HCT116 (cell line): ENCODE measurements at regions not wholly inside any gene's neighbourhood (a gene's known extent, or its start where the extent isn't known, plus 50 kb on each side); places are given as distances from the start of the nearest gene placed in this dataset.

Source experiments
- ATAC-seq: fragments of 200-7000 bp; cut with Tn5 transposase; 2 replicates; pipeline ENCODE4 v1.9.1; 2020; ENCODE audit warnings: mild to moderate bottlenecking, moderate library complexity
- BruUV-seq: library from RNA; stranded (reverse); fragments of 400-500 nt; replicated peaks from 2 replicates; lab custom pipeline; 2021; lab: Mats Ljungman, UMichigan
- CTCF ChIA-PET: fragments of 300-600 bp; sonication (Branson Sonifier 250); formaldehyde crosslinking; loops from one replicate; lab custom pipeline; 2021; ENCODE audit warnings: antibody characterized with exemption; lab: Charles Lee
- POLR2A ChIA-PET: fragments of 300-600, 350-600 bp; sonication (Branson Sonifier 250); formaldehyde crosslinking; loops from one replicate; lab custom pipeline; 2021; ENCODE audit warnings: antibody characterized with exemption; lab: Charles Lee
- RAD21 ChIA-PET, 2 experiments: fragments of 300-600 bp; sonication (Branson Sonifier 250); formaldehyde crosslinking; loops; one replicate each; lab custom pipeline; 2023; ENCODE audit warnings: low total read pairs in 2 of 2; ENCODE audit not compliant: uncharacterized antibody in 2 of 2, unreplicated experiment in 2 of 2, low non-redundant PET in 1 of 2; lab: Charles Lee
- DNase-seq: peaks from one replicate; pipeline ENCODE4 v3.0.0-alpha.2; 2010; ENCODE audit warnings: low read depth, low spot score
- H2AFZ ChIP-seq: fragments of 200-600 bp; shearing (Covaris generic), sonication (generic); 2 replicates; pipeline ENCODE4 v1.6.1; 2017; ENCODE audit warnings: low read depth, mixed run types, mixed read lengths, antibody characterized with exemption, low read length; ENCODE audit not compliant: poor library complexity, severe bottlenecking
- H3K27ac ChIP-seq: 2 replicates; pipeline ENCODE4 v1.5.1; 2012; ENCODE audit warnings: low read depth, low read length
- H3K27me3 ChIP-seq: fragments of 200-600 bp; sonication (generic); 2 replicates; pipeline ENCODE4 v1.6.1; 2016; ENCODE audit warnings: mixed run types, low read length, mixed read lengths; ENCODE audit not compliant: insufficient read depth
- H3K36me3 ChIP-seq, 2 experiments: fragments of 200-500 bp in 1 of 2; fragments of 200-600 bp in 1 of 2; sonication (Bioruptor generic) in 1 of 2; sonication (generic) in 1 of 2; 2 replicates each; pipeline versions ENCODE4 v1.5.1 to v1.6.1; 2014 to 2016; ENCODE audit warnings: low read length in 2 of 2, inconsistent platforms in 1 of 2, mixed read lengths in 1 of 2, mixed run types in 1 of 2; ENCODE audit not compliant: insufficient read depth in 2 of 2, control insufficient read depth in 1 of 2
- H3K4me1 ChIP-seq, 2 experiments: fragments of 200-600 bp in 1 of 2; sonication (generic) in 1 of 2; 2 replicates each; pipeline versions ENCODE4 v1.5.1 to v1.6.1; 2012 to 2017; ENCODE audit warnings: low read length in 2 of 2, inconsistent platforms in 1 of 2, mild to moderate bottlenecking in 1 of 2, mixed read lengths in 1 of 2, mixed run types in 1 of 2, moderate library complexity in 1 of 2; ENCODE audit not compliant: insufficient read depth in 2 of 2, control insufficient read depth in 1 of 2
- H3K4me2 ChIP-seq: fragments of 200-600 bp; sonication (generic); 2 replicates; pipeline ENCODE4 v1.6.1; 2017; ENCODE audit warnings: mixed run types, low read length, mixed read lengths
- H3K4me3 ChIP-seq, 2 experiments: fragments of 200-600 bp in 1 of 2; sonication (generic) in 1 of 2; replicated peaks in 1 of 2; 2 replicates each; pipeline ENCODE4 v1.5.1; 2011 to 2016; ENCODE audit warnings: low read length in 2 of 2, control low read depth in 1 of 2, low read depth in 1 of 2, mild to moderate bottlenecking in 1 of 2, mixed read lengths in 1 of 2, mixed run types in 1 of 2
- H3K79me2 ChIP-seq: fragments of 200-600 bp; sonication (generic); 2 replicates; pipeline ENCODE4 v1.6.1; 2017; ENCODE audit warnings: mild to moderate bottlenecking, mixed run types, low read length, moderate library complexity, mixed read lengths; ENCODE audit not compliant: insufficient read depth
- H3K9ac ChIP-seq: fragments of 200-600 bp; sonication (generic); 2 replicates; pipeline ENCODE4 v1.6.1; 2016; ENCODE audit warnings: low read length, mixed read lengths
- H3K9me2 ChIP-seq: fragments of 200-600 bp; sonication (generic), shearing (Covaris generic); 2 replicates; pipeline ENCODE4 v1.6.1; 2017; ENCODE audit warnings: mixed run types, mild to moderate bottlenecking, moderate library complexity; ENCODE audit not compliant: insufficient read depth
- H3K9me3 ChIP-seq, 2 experiments: fragments of 200-500 bp in 1 of 2; fragments of 200-600 bp in 1 of 2; sonication (Bioruptor generic) in 1 of 2; sonication (generic) in 1 of 2; 2 replicates each; pipeline ENCODE4 v1.6.1; 2014 to 2017; ENCODE audit warnings: low read length in 2 of 2, mixed read lengths in 2 of 2, inconsistent platforms in 1 of 2, low read depth in 1 of 2, mild to moderate bottlenecking in 1 of 2, mixed run types in 1 of 2, moderate library complexity in 1 of 2; ENCODE audit not compliant: control insufficient read depth in 1 of 2, insufficient read depth in 1 of 2
- H4K20me1 ChIP-seq: fragments of 200-600 bp; sonication (generic), shearing (Covaris generic); 2 replicates; pipeline ENCODE4 v1.6.1; 2017; ENCODE audit warnings: mixed run types, mild to moderate bottlenecking, moderate library complexity; ENCODE audit not compliant: insufficient read depth
- ATF3 ChIP-seq: IDR thresholded peaks from 2 replicates; pipeline ENCODE4 v1.6.1; 2012
- CBX3 ChIP-seq: IDR thresholded peaks from 2 replicates; pipeline ENCODE4 v1.6.1; 2012; ENCODE audit warnings: low read depth
- CEBPB ChIP-seq: IDR thresholded peaks from 2 replicates; pipeline ENCODE4 v1.6.1; 2012; ENCODE audit warnings: low read depth
- CTCF ChIP-seq, 3 experiments: fragments of 200-600 bp in 1 of 3; sonication (generic) in 1 of 3; IDR thresholded peaks in 2 of 3; conservative IDR thresholded peaks in 1 of 3; 2 replicates each; pipeline ENCODE4 v1.5.1; 2012 to 2017; ENCODE audit warnings: low read depth in 2 of 3, low read length in 2 of 3, antibody characterized with exemption in 1 of 3, borderline replicate concordance in 1 of 3, control low read depth in 1 of 3, mild to moderate bottlenecking in 1 of 3, mixed read lengths in 1 of 3, mixed run types in 1 of 3, moderate library complexity in 1 of 3; ENCODE audit not compliant: insufficient read depth in 1 of 3
- EGR1 ChIP-seq: IDR thresholded peaks from 2 replicates; pipeline ENCODE4 v1.6.1; 2012; ENCODE audit warnings: low read depth
- ELF1 ChIP-seq: IDR thresholded peaks from 2 replicates; pipeline ENCODE4 v1.6.1; 2012; ENCODE audit warnings: low read depth, borderline replicate concordance
- EZH2phosphoT487 ChIP-seq: fragments of 200-600 bp; IDR thresholded peaks from 2 replicates; pipeline ENCODE4 v1.6.1; 2018; ENCODE audit warnings: antibody characterized with exemption, borderline replicate concordance
- FOSL1 ChIP-seq: IDR thresholded peaks from 2 replicates; pipeline ENCODE4 v1.6.1; 2012; ENCODE audit warnings: low read depth
- JUND ChIP-seq: IDR thresholded peaks from 2 replicates; pipeline ENCODE4 v1.6.1; 2012
- MAX ChIP-seq: IDR thresholded peaks from 2 replicates; pipeline ENCODE4 v1.6.1; 2012
- POLR2A ChIP-seq: IDR thresholded peaks from 2 replicates; pipeline ENCODE4 v1.7.0; 2011; ENCODE audit warnings: borderline replicate concordance; ENCODE audit not compliant: insufficient read depth, insufficient read length; ENCODE audit errors: extremely low read depth
- POLR2AphosphoS5 ChIP-seq: IDR thresholded peaks from 2 replicates; pipeline ENCODE4 v1.6.1; 2011; ENCODE audit warnings: mild to moderate bottlenecking, low read depth, low read length, moderate library complexity
- RAD21 ChIP-seq: IDR thresholded peaks from 2 replicates; pipeline ENCODE4 v1.6.1; 2012; ENCODE audit warnings: low read depth, mild to moderate bottlenecking
- REST ChIP-seq: IDR thresholded peaks from 2 replicates; pipeline ENCODE4 v1.6.1; 2012; ENCODE audit warnings: low read depth
- SP1 ChIP-seq: IDR thresholded peaks from 2 replicates; pipeline ENCODE4 v1.6.1; 2012; ENCODE audit warnings: low read depth
- SRF ChIP-seq: IDR thresholded peaks from 2 replicates; pipeline ENCODE4 v1.6.1; 2012; ENCODE audit warnings: low read depth
- TCF7L2 ChIP-seq: IDR thresholded peaks from 2 replicates; pipeline ENCODE4 v1.7.0; 2011; ENCODE audit warnings: borderline replicate concordance, inconsistent platforms; ENCODE audit not compliant: insufficient read depth, insufficient read length; ENCODE audit errors: extremely low read depth
- ZFX ChIP-seq: fragments of 450-650 bp; IDR thresholded peaks from 2 replicates; pipeline ENCODE4 v1.6.1; 2017
- ZNF274 ChIP-seq: fragments of 200-500 bp; sonication (Bioruptor generic); IDR thresholded peaks from 2 replicates; pipeline ENCODE4 v1.6.1; 2014; ENCODE audit warnings: mild to moderate bottlenecking, low read depth, low read length, inconsistent platforms
- intact Hi-C: fragments of 100-400 bp; cut with micrococcal nuclease; formaldehyde crosslinking; loops from 2 replicates; pipeline ENCODE4 v1.10.0; 2022

- BruUV-seq, result no TSS peak
- H3K27me3 ChIP-seq, result no peaks in the 10 kb centered on the region
- no peak for ATAC-seq
These were observed 698.9 kb downstream of the GALR1 start for GRCh38 chr18:77948567-77948966.

More at GRCh38 chr18:77948567-77948966, 698.9 kb downstream of the GALR1 start:
- Histone ChIP-seq H3K4me3 (no peak overlapping the region), H3K4me2 (no peak overlapping the region), H3K4me1 (no peaks in the 10 kb centered on the region), H3K9ac (no peak overlapping the region), H3K79me2 (no peaks in the 10 kb centered on the region), H3K36me3 (no peaks in the 10 kb centered on the region), H3K27ac (no peak overlapping the region), H4K20me1 (no peaks in the 10 kb centered on the region), H3K9me3 (peaks cover 7 to 16% of the 10 kb centered on the region in 2 experiments; a peak in 2 of 4 replicates), H3K9me2 (no peaks in the 10 kb centered on the region), H2AFZ (no peak overlapping the region)
- no peak for DNase-seq
- no peak for TF ChIP-seq CBX3
- no peak for TF ChIP-seq RAD21
- TF ChIP-seq ZNF274, result no peak
- TF ChIP-seq CEBPB, result no peak
- no peak for TF ChIP-seq POLR2AphosphoS5
- no peak for TF ChIP-seq SP1
- no peak for TF ChIP-seq ELF1
- TF ChIP-seq ATF3, result no peak
- TF ChIP-seq EZH2phosphoT487, result no peak
- no peak for TF ChIP-seq JUND
- TF ChIP-seq ZFX, result no peak
- TF ChIP-seq POLR2A, result no peak
- TF ChIP-seq SRF, result no peak
- TF ChIP-seq REST, result no peak
- TF ChIP-seq TCF7L2, result no peak
- TF ChIP-seq MAX, result no peak
- no peak for TF ChIP-seq CTCF (IDR thresholded peaks at IDR 0.05 in 2 of 3, conservative IDR thresholded peaks at IDR 0.05 in 1 of 3; ENCODE audit: borderline replicate concordance in 1 of 3, insufficient read depth in 1 of 3, low read depth in 2 of 3, low read length in 2 of 3)
- TF ChIP-seq FOSL1, result no peak
- TF ChIP-seq EGR1, result no peak
- CTCF ChIA-PET, result no interaction called here
- POLR2A ChIA-PET, result no interaction called here
- intact Hi-C loops, result no loop called here
- RAD21 ChIA-PET, result no interaction called here
